Hepatic stellate cell (primary cell): ENCODE measurements at regions not wholly inside any gene's neighbourhood (a gene's known extent, or its start where the extent isn't known, plus 50 kb on each side); places are given as distances from the start of the nearest gene placed in this dataset.
"Not testable (repeated sequence)": the region's sequence is repeated elsewhere in the genome, so short reads cannot be mapped to it uniquely, and the experiment has no call there.

Source experiments
- DNase-seq: peaks from one replicate; pipeline ENCODE4 v3.0.0; 2011; ENCODE audit warnings: low spot score

DNA sequence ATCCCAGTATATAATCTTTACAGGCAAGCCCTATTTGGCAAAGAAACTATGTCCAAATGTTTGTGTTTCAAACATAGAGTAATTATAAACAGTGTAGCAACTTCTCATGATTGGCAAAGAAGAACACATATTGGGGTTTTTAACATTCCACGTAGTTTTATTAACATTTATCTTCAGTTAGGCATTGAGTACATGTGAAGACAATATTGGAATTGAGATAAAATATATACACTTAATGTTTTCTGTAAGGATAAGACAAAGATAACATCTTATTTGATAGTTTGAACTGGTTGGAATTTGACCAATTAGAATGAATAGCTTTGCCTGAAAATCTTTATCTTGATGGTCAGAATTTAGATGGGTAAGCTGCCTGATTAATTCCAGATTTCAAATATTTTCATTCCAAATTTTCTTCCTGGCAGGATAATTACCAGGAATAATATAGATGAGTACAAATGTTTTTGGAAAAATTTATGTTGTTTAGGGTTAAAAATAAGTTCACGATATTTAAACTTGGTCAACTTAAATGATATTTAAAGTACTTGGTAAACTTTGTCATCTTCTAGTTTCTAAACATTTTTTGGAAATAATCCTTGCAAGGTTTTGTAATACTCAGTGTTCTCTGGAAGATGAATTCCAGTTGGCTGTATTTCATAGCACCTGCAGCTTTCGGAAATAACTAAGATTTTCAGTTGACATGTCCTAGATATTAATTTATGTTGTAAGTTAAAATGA lies 536.5 kb upstream of the SPRY2 start:
- no peak for DNase-seq

DNA sequence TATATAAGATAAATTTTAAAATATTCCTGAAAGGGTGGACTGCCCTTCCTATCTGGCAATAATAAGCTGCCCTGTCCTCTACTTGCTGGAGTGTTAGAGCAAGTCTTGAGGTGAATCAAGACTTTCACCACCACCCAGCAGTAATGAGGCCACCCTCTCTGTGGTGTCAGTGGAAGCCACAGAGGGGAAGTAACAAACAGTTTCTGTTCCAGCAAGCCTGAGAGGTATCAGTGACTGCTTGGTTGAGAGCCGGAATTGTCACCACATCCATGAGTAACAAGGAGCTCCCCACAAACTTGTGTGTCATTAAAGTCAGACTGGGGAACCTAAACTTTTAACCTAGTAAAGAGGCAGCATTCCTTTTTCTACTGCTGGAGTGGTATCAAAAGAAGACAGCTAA lies 532.7 kb upstream of the SPRY2 start:
- no peak for DNase-seq

DNA sequence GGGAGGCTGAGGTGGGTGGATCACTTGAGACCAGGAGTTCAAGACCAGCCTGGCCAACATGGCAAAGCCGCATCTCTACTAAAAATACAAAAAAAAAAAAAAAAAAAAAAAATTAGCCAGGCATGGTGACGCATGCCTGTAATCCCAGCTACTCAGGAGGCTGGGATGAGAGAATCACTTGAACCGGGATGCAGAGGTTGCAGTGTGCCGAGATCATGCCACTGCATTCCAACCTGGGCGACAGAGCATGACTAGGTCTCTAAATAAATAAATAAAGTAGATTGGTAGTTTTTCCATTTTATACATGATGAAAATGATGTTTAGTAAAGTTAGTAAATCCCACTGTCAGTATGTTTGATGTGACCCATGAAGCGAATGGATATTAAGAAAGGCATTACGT lies 531.0 kb upstream of the SPRY2 start:
- DNase-seq: not testable (repeated sequence)

DNA sequence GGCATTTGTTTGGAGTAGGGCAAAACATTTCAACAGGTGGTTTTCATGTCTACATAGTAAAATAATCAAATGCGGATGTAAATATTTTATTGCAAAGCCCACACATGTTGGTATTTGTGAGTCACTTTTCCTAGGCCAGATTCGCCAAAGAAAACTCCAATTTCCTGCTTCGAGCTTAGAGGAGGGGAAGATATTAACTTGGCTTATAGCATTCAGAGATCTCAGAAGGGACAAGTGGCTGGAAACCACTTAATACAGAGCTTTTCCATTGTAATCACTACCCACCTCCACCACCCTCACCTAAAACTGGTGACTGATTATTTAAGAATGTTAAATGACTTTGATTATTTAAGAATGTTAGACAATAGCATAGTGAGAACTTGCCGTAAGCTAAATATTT lies 530.6 kb upstream of the SPRY2 start:
- DNase-seq: no peak

DNA sequence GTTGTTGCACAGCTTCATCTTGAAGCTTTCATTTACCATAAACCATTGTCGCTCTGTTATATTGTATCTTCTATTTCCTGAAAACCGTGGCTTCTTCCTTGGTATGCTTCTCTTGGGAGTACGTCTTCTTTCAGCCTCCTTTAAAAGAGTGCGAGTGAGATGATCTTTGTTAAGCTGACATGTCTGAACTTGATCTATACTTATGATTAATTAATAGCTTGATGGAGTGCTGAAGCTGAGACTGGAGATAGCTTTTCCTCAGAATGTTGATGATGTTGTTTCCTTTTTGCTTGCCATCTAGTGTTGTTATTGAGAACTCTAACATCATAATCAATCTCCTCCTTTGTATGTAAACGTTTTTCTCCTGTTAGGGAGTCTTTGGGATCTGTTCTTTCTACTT lies 529.3 kb upstream of the SPRY2 start:
- DNase-seq: no peak

DNA sequence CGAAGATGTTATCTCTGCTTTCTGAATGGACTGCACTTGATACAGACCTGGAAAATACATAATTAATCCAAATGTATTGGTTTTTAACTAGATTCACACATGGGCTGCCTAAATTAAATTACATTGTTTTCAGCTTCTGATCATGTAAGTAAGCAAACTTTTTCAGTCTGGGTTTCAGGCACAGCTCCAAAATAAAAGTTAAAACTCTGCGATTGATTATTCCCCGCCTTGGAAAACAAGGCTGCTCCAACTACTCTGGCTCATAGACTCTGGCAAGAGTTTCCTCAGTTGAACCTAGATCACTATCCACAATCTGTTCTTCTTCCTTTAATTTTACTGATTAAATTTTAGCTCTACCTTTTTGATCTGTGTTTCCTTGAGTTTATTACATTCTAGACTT lies 526.0 kb upstream of the SPRY2 start:
- DNase-seq: no peak

DNA sequence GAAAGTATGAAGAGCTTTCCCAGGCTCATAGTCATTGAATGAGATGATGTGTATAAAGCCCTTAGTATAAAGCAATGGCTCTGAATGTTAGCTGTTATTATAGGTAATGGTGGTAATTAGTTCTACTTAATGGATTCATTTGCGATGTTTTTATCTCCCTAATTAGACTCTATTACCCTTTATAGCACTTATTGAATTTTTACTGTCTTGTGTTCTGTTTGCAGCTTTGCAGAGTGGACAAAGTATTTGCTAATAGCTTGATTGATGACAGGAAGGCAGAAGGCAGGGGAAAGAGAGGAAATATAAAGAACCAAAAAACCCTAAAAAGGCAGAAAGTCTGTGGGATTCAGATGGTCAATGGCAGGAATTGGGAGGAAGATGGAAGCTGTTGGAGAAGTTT lies 524.4 kb upstream of the SPRY2 start:
- no peak for DNase-seq

DNA sequence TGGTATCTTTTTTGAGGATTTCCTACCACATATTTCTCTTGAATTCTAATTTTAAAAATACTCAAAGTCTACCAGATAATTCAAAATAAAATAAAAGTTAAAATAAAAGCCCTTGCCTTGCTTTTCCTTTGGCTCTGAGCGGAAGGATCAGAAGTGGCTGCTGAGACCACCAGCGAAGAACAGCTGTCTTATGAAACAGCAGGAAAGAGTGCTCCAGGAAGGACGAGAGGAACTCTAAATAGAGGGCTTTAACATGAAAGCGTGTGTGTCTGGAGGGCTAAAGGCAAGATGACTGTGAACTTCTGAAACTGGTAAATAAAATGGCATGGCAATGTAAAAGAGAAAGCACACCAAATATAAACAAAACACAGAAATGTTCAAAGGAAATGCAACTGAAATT lies 521.5 kb upstream of the SPRY2 start:
- no peak for DNase-seq

DNA sequence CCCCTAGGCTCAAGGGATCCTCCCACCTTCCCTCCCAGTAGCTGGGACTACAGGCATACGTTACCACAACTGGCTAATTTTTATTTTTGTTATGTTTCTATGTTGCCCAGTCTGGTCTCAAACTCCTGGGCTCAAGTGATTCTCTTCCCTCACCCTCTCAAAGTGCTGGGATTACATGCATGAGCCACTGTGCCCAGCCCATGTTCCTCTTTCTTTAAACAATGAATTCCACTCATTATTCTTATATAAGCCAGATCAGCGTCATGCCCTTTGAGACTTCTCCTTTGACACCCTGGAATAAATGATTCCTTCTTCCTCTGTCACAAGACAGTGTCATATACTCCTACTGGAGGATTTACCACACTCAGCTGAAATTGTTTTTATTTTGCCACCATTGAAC lies 519.9 kb upstream of the SPRY2 start:
- no peak for DNase-seq

DNA sequence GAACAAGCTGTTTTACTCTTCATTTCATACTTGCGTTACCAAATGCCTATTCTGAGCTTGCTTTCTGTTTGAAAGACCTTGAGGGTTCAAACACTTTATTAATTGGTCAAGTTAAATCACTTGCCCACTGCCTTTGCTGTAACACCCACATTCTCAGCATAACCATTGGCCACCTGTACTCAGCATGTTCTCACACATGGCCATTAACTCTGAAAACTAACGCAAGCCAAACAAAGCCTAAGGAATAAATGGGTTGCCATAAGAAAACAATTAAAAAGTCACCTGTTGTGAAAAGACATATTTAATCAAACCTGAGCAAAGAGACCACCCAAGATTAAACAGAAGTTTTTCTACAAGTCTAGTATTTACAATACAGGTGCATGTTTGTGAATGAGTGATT lies 517.2 kb upstream of the SPRY2 start:
- no peak for DNase-seq

DNA sequence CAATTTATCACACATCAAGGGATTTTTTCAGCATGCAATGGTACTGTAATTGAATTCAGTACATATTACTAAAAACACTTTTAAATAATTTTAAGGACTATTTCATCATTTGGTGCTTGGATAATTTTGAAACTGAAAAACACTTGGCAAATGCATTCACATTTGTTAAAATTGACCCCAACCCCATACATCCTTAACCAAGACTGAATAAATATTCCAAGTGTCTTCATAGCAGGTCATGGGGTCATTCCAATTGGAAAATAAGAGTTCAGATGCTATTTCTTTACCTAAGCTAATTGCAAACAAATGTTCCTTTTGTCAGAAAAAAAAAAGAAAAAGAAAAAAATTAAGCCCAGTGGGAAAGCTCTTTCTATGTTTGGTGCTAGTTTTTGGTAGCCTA lies 516.4 kb upstream of the SPRY2 start:
- DNase-seq: no peak

DNA sequence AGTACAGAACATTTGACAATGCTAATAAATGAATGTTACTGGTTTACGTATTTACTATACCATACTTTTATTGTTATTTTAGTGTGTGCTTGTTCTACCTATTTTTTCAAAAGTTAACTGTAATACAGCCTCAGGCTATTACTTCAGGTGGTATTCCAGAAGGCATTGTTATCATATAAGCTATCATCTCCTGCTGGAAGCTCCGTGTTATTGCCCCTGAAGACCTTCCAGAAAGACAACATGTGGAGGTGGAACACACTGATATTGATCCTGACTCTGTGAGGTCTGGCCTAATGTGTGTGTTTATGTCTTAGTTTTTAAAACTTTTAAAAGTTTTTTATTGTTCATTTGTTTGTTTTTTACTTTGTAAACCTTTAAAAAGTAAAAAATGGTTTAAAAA lies 509.8 kb upstream of the SPRY2 start:
- DNase-seq: no peak

DNA sequence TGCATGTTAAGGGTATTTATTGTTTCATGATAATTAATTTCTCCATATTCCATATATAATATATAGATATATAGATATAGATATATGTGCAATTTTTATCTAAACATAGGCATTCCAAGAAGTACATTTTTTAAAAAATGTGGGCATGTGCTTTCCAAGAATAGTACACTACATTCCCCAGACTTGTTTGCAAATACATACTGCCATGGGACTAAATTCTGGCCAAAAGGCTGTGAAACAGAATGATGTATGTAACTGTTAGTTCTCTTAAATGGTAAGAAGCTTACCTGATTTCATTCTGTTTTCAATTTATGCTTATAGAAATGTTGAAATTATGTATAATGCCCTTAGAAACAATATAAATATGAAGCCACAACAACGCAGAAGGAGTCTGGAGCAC lies 503.2 kb upstream of the SPRY2 start:
- DNase-seq: no peak

DNA sequence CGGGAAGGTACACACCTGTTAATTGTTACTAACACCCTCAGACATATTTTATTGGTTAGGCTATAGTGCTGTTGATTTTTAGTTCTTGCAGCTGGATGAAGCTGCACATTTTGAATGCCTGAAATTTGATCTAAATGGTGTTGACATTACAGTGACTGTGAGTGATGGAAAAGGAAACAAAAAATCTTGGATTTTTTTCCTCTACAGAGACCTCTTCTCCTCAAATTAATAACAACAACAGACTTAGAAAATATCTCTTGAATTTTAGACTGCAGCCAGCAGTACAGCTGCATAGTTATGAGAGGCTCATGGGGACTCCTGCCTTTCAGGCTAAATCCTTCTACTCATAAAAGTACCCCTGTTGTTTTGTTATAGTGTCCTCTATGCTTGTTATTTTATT lies 500.5 kb upstream of the SPRY2 start:
- DNase-seq: no peak

DNA sequence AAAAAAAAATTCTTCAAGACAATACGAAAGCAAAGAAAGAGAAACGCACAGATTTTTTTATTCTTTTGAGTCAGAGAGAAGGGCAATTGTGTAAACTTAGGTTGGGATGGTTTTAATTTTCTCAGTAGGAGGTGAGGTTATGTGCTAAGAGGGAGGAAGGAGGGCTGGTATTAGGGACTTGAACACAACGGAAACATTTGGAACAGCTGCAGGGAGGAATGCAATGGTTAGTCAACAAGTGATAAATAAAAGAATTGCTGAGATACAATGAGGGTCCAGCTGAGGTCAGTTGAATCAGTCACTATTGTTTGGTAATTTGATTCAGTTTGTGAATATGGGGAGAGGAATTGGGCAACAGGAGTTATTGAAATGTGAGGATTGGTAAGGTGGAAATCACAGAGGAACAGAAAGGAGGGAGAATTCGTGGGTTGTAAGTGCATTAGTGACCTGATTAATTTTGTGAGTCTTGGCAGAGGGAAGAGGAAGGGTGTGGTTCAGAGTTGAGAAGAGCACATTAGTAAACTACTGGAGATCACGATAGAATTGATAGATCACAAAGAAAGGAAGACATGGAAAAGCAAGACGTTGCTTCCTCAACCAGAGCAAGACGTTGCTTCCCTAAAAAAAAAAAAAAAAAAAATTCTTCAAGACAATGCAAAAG lies 499.5 kb upstream of the SPRY2 start:
- DNase-seq: no peak

DNA sequence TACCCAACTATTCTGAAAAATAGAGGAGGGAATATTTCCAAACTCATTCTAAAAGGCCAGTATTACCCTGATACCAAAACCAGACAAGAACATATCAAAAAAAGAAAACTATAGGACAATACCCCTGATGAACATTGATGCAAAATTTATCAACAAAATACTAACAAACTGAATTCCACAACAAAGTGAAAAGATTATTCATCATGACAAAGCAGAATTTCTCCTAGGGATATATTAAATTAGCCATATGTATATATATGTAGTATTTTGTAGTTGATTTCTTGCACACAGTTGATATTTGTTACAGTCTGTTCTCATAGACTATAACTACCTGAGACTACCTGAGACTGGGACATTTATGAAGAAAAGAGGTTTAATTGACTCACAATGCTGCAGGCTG lies 495.0 kb upstream of the SPRY2 start:
- DNase-seq: no peak

DNA sequence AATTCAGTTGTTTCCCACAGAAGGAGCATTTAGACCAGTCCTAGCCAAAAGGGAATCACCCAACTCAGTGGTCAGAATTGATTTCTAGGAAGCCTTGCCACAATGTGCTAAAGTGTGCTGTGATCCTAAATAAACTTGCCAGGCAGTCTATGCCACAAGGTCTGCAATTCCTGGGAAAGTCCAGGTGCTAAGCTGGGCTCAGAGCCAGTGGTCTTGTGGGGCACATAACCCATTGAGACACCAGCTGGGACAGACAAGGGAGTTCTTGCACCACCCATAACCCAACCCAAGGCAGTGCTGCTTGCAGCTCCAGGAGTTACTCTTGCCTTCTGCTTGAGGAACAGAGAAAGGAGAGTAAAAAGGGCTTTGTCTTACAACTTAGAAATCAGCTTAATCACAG lies 489.5 kb upstream of the SPRY2 start:
- no peak for DNase-seq

DNA sequence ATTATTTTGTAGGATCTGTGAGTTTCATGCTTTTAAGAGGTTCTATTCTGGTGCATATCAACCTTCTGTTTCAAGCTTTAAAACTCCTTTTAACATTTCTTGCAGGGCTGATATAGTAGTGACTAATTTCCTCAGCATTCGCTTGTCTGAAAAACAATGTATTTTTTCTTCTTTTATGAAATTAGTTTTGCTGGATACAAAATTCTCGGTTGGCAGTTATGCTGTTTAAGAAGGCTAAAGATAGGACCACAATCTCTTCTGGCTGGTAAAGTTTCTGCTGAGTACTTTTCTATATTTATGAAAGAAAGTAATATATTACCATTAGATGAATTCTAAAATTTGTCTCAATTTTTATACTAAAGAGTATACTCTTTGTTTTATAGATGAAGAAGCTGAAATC lies 487.8 kb upstream of the SPRY2 start:
- DNase-seq: no peak

DNA sequence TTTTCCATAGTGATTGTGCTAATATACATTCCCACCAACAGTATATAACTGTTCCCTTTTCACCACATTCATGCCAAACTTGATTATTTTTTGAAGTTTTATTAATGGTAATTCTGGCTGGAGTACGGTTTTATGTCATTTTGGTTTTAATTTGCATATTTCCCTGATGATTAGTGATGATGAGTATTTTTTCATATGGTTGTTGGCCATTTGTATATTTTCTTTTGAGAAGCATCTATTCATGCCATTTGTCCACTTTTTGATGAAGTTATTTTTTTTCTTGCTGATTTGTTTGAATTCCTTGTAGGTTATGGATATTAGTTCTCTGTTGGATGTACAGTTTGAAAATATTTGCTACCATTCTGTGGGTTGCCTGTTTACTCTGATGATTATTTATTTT lies 484.4 kb upstream of the SPRY2 start:
- no peak for DNase-seq

DNA sequence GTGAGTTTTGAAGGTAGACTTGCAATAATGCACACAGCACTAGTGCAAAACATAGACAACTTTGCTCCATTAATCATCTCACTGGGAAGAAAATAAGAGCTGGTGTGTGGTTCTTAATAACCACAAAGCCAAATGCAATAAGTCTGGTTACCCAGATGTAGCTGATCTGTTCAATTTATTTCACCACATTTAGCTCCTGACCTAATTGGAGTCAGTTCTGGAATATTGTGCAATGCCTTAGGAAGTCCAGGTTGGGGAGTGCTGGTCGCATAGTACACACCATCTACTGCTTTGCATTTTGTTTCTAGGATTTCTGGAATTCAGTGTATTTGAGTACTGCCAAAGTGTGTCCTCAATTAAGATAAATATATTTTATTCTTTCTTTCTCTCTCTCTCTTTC lies 483.3 kb upstream of the SPRY2 start:
- no peak for DNase-seq

DNA sequence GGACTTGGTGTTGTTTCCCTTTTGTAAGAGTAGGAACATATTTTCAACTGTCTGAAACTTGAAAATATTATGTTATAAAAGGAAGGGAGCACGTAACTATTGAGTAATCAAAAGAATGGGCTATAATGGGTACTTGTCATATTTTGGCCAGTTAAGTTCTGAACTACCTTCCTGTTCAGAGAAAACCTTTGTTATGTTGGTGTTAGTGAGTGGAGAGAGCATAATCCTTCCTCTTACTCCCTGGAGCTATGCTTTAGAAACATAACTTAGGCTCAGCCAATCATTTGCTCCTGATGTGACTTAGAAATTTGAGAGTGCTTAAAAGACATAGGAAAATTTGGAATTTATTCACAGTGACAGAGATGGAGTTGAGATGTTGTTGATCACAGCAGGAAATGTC lies 482.5 kb upstream of the SPRY2 start:
- DNase-seq: no peak

DNA sequence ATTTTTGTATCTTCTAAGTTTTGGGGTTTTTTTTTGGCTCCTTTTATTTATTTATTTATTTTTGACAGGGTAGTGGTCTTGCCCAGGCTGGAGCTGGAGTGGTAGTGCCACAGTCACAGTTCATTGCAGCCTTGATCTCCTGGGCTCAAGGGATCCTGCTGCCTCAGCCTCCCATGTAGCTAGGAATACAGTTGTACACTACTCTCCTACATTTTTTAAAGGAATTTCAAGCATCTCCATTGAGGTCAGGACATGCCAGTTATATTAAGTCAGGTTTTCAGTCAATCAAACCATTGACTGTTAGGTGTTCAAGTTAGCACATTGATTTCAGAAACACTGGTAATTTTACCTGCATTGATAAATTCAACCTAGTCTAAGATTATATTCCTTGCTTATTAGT lies 480.5 kb upstream of the SPRY2 start:
- no peak for DNase-seq

DNA sequence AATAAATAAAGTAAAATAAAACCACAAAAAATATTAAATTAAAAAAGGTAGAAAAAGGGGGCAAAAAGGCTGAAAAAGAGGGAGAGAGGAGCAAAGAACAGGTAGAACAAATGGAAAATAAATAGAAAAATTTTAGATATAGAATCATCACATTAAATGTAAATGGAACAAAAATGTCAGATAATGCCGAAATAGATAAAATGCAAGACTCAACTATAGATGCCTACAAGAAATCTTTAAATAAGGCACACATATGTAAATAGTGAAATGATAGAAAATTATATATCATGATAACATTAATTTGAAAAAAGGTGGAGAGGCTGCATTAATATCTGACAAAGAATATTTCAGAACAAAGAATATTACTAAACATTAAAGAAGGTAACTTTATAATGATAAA lies 477.1 kb upstream of the SPRY2 start:
- no peak for DNase-seq

DNA sequence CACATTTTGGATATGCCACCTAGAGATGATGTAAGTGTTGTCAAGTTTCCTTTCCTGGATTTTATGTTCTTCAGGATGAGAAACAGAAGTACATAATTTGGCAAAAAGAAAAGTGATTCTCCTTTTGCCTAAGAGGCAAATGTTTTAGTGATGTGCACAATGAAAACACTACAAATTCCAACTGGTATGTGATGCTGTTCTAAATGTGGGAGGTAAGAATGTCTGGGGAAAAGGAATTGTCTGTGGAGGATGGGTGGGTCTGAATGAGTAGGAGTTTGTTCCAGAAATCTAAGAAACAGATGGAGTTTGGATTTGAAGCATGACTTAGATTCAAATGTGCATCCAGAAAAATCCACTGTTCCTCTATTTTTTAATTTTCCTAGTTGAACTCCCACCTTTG lies 473.6 kb upstream of the SPRY2 start:
- no peak for DNase-seq
